ENCODE measurements at regions not wholly inside any gene's neighbourhood (a gene's known extent, or its start where the extent isn't known, plus 50 kb on each side); places are given as distances from the start of the nearest gene placed in this dataset.
"Not testable (repeated sequence)": the region's sequence is repeated elsewhere in the genome, so short reads cannot be mapped to it uniquely, and the experiment has no call there.

DNA sequence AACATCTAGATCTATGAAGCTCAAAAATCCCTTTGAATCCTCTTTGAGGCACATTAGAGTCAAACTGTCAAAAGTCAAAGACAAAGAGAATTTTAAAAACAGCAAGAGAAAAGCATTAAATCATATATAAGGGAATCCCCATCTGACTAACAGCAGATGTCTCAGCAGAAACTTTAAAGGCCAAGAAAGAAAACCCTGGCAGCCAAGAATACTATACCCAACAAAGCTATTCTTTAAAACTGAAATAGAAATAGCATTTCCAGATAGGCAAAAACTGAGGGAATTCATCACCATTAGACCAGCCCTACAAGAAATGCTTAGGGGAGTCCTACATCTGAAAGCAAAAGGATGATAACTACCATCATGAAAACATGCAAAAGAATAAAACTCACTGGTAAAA, 211.2 kb upstream of the PDZRN3 start:
- no peak for DNase-seq

DNA sequence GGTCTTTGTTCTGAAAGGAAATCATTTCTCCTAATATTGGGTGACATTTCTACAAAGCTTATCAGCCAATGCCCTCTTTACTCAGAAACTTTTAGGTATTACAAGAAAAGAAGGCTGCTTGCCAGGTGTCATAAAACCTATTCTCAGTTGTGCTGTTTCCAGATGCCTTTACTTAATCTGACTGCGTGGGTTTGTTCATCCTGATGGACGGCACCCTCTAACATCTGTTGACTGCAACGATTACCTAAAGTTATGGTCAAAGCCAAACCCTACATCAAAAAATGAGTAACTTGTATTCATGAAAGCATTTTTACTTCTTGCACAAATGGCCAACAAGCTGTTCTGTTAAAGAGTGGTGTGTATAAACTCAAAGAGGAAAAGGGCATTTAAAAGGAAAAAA, 207.7 kb upstream of the PDZRN3 start:
- no peak for DNase-seq

GRCh38 chr3:73828348-73828747, 203.6 kb upstream of the PDZRN3 start:
- DNase-seq, result no peak

- DNase-seq, result no peak
Measured at GRCh38 chr3:73827725-73828211, 203.0 kb upstream of the PDZRN3 start.

- no peak for DNase-seq
Measured at GRCh38 chr3:73827204-73827603, 202.5 kb upstream of the PDZRN3 start.

GRCh38 chr3:73820896-73821295, 196.2 kb upstream of the PDZRN3 start:
- DNase-seq, result not testable (repeated sequence)

DNA sequence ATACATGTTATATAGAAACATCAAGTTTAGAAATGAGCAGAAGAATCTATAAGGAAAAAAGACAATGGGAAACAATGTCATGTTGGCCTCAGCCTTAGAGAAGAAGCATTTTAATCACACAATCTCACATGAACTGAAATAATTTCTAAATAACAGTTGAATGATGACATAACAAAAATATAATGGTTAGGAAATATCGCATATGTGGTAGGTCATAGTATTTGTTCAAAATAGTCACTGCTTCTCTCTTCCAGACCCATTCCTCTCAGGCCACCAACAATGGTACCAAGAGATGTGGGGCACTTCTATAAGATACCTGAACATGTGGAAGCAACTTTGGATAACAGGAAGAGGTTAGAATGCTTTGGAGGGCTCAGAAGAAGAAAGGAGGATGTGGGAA, 195.7 kb upstream of the PDZRN3 start:
- DNase-seq, result no peak

GRCh38 chr3:73815966-73816365, 191.2 kb upstream of the PDZRN3 start:
- no peak for DNase-seq

- no peak for DNase-seq
Measured at GRCh38 chr3:73813692-73814292, 189.1 kb upstream of the PDZRN3 start.

- DNase-seq, result no peak
Measured at GRCh38 chr3:73813291-73813690, 188.6 kb upstream of the PDZRN3 start.

DNA sequence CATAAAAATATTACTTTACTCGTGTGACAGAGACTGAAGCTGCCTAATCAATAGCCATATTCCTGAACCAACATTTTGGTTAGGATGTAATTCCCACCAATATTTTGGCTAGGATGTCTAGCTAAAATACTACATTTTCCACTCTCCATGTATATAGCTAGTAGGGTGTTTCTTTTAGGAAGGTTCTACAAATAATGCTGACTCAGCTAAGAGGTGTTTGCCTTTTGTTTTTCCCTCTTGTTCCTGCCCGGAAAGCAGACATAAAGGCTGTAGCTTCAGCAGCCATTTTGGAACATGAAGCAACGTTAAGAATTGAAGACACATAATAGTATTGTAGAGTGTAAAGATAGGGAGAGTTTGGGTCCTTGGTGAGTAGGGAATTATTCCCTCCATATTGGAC, 187.3 kb upstream of the PDZRN3 start:
- DNase-seq, result no peak

DNA sequence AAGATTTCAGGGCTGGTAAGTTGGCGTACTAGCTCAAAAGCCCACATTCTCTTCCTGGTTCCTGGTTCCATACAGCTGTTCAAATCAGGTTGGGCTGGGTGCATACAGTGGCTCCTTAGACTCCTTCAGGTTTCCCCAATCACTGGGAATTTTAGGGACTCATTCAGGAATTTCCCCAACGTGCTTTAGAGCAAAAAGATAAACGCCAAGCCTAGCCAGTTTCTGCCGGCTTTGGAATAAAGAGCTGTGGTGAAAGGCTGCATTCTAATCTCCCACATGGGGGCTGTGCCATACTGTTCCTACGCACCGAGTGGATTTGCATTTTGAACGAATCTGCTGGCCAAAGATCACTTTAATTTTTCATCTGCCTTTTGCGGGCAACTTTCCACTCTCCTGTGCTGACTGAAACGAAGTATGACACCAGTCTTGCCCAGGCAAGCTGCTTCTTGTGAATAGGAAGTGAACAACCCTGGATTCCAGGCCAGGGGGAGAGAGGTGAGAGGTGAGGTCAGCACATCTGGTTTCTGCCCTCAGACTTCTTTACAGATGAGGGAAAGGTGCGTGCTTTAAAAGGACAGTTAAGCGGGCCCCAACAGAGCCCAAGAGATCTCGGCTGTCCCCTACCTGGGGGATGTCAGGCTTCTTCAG, 184.2 kb upstream of the PDZRN3 start:
- DNase-seq, result no peak

- no peak for DNase-seq
Measured at GRCh38 chr3:73805435-73805834, 180.7 kb upstream of the PDZRN3 start.

DNA sequence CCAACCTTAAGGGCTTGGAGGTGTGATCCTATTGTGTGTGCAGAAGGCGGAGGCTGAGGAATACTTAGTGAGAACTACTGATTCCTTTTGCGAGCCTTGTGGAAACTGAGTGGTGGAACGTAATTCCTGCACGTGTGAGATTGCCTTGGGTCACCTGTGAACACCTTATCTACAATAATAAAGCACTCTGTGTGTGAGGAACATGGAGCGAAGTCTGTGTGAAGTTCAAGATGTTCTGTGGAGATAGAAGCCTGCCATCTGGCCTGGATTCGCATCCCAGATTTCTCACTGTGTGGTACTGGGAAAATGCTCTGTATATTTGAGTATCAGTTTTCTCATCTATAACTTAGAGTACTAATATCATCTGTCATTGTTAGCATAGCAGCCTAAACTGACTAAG, 179.5 kb upstream of the PDZRN3 start:
- no peak for DNase-seq

- DNase-seq, result no peak
Measured at GRCh38 chr3:73801444-73801843, 176.7 kb upstream of the PDZRN3 start.

DNA sequence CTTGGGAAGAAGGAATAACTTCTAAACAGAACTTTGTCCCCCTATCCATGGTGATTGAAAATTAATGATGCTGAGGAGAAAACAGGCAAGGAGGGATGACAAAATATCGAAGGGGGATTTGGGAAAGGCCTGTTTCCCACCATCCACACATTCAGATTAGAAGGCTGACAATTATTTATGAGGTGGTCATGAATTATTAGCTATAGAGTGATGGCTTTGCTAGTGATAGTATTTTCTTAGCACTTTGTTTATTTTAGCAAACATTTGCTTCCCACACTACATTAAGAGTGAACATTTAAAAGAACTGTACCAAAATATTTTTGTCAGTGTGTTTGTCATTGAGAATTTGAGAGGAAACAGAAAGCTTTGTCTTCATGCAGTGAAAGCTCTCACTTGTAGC, 172.6 kb upstream of the PDZRN3 start:
- DNase-seq, result no peak

DNA sequence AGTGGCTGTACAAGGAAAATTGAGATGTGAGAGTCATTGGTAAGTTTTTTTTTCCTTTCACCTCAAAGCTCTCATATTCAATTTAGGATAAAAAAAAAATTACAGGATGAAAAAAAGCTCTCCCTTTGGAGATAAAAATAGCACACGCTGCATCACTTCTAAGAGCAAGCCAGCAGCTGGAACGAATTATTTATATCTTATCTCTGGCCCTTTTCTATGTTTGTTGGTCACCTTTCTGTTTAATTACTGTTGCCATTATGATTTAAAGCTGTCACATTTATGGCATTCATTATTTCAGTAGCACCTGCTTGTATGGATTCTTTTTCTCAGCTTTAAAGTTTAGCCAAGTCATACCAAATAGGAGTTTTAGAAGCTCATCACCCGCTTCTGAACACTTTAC, 171.6 kb upstream of the PDZRN3 start:
- no peak for DNase-seq

- DNase-seq, result no peak
Measured at GRCh38 chr3:73791356-73791755, 166.6 kb upstream of the PDZRN3 start.

- DNase-seq, result no peak
Measured at GRCh38 chr3:73789825-73790444, 165.2 kb upstream of the PDZRN3 start.

DNA sequence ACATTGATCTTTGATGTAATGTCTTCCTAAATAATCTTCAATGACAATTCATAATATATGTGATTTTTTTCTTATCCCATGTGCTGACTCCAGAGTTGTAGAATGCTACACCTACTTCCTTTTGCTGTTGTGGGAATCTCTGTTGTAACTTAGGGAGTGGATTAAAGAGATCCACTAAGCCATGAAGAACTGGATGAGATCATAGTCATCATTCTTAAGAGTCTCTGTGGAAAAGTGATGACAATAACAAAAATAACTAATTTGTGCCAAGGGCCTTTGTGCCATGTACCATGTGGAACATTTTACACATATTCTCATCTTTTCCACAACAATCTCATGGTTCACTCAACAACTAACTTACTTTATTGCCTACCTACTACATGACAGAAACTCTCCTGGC, 162.9 kb upstream of the PDZRN3 start:
- no peak for DNase-seq

GRCh38 chr3:73786998-73787397, 162.3 kb upstream of the PDZRN3 start:
- DNase-seq, result no peak

DNA sequence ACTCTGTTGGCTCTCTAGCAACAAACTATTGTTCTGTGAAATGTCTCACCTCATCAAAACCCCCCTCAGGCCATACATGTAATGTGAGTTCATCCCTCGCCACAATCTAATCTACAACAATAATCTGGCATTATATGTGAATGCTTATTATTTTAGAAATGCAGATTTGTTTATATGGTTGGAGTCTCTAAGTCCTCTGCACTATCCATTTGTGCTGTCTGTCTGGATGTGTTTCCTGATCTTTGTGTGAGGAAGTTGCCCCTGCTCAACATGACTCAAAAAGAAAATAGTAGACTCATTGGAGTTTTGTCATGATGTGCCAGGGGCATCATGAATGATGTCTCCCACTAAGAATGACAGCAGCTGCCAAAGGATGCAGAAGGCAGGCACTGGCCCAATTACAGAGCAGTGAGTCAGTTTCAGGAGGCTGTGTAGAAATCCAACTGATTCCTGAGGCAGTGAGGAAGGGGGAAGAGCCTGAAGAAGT, 161.6 kb upstream of the PDZRN3 start:
- DNase-seq, result no peak

GRCh38 chr3:73784686-73785392, 160.1 kb upstream of the PDZRN3 start:
- no peak for DNase-seq

DNA sequence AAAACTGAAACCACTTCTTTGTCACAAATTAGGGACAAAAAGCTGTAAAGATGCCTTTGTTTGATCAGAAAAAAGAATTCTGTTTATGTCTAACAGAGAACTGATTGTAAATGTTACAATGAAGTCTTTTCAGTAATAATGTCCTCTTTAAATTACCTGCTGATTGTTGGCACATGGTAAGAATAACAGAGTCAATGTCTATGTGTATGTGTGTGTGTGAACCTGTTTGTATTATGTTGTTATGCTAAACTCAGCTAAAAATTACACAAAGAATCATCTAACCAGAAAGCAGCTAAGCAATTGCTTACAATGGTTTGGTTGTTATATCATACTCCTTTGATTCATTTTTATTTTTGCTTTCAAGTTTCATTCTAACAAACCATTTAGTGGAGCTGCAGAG, 159.1 kb upstream of the PDZRN3 start:
- no peak for DNase-seq
